H1 (cell line): ENCODE measurements at regions not wholly inside any gene's neighbourhood (a gene's known extent, or its start where the extent isn't known, plus 50 kb on each side); places are given as distances from the start of the nearest gene placed in this dataset.

Experiments
- CTCF ChIA-PET: fragments of 300-600 bp; sonication (Branson Sonifier 250); formaldehyde crosslinking; loops from one replicate; lab custom pipeline; 2021; ENCODE audit not compliant: partially characterized antibody; lab: Charles Lee
- POLR2A ChIA-PET: fragments of 300-600 bp; sonication (Branson Sonifier 250); formaldehyde crosslinking; loops from one replicate; lab custom pipeline; 2021; ENCODE audit warnings: inconsistent platforms; ENCODE audit not compliant: partially characterized antibody; lab: Charles Lee
- DNase-seq, 2 experiments: peaks; one replicate each; pipeline versions ENCODE4 v3.0.0 to v3.0.0-alpha.2; 2010 to 2022; ENCODE audit warnings: low spot score in 2 of 2, low read depth in 1 of 2, mixed read lengths in 1 of 2
- FAIRE-seq: peaks from 2 replicates; lab custom pipeline; 2011; peaks lifted over from hg19 to GRCh38; lab: Jason Lieb, UNC
- H2AFZ ChIP-seq: 2 replicates; pipeline ENCODE4 v1.8.1; 2012; ENCODE audit warnings: low read length, inconsistent platforms
- H2AK5ac ChIP-seq: 2 replicates; pipeline ENCODE4 v1.6.1; 2013; ENCODE audit warnings: low read depth, low read length
- H2BK120ac ChIP-seq: replicated peaks from 2 replicates; pipeline ENCODE3; 2013; ENCODE audit warnings: low read depth, low read length, inconsistent platforms
- H2BK12ac ChIP-seq: 2 replicates; pipeline ENCODE4 v1.6.1; 2013; ENCODE audit warnings: low read depth, low read length
- H2BK15ac ChIP-seq: 2 replicates; pipeline ENCODE4 v1.6.1; 2013; ENCODE audit warnings: low read length
- H2BK20ac ChIP-seq: 2 replicates; pipeline ENCODE4 v1.6.1; 2013; ENCODE audit warnings: low read length
- H2BK5ac ChIP-seq: 2 replicates; pipeline ENCODE4 v1.6.1; 2013; ENCODE audit warnings: low read depth, low read length
- H3K14ac ChIP-seq: 2 replicates; pipeline ENCODE4 v1.6.1; 2013; ENCODE audit warnings: inconsistent platforms; ENCODE audit not compliant: insufficient read length
- H3K18ac ChIP-seq: 2 replicates; pipeline ENCODE4 v1.6.1; 2013; ENCODE audit warnings: low read length; ENCODE audit errors: extremely low read depth
- H3K23ac ChIP-seq: 2 replicates; pipeline ENCODE4 v1.6.1; 2013; ENCODE audit warnings: inconsistent platforms; ENCODE audit not compliant: insufficient read length
- H3K23me2 ChIP-seq: 2 replicates; pipeline ENCODE4 v1.6.1; 2013; ENCODE audit warnings: low read depth, low read length
- H3K27ac ChIP-seq: 2 replicates; pipeline ENCODE4 v1.6.1; 2011; ENCODE audit warnings: low read depth, low read length, inconsistent platforms
- H3K27me3 ChIP-seq, 4 experiments: replicated peaks in 1 of 4; 1 replicate in 1 of 4; 2 replicates in 3 of 4; pipeline versions ENCODE4 v1.6.1 to v1.8.1; 2011 to 2013; ENCODE audit warnings: low read length in 3 of 4, mild to moderate bottlenecking in 3 of 4, inconsistent platforms in 2 of 4, mixed read lengths in 2 of 4, moderate library complexity in 1 of 4; ENCODE audit not compliant: control insufficient read depth in 3 of 4, insufficient read depth in 3 of 4; ENCODE audit errors: extremely low read depth in 1 of 4
- H3K36me3 ChIP-seq, 4 experiments: 2 replicates each; pipeline versions ENCODE4 v1.6.1 to v1.8.1; 2011 to 2013; ENCODE audit warnings: mild to moderate bottlenecking in 4 of 4, low read length in 3 of 4, moderate library complexity in 2 of 4, control low read depth in 1 of 4, inconsistent platforms in 1 of 4; ENCODE audit not compliant: insufficient read depth in 4 of 4, control insufficient read depth in 2 of 4
- H3K4ac ChIP-seq: replicated peaks from 2 replicates; pipeline ENCODE3; 2013; ENCODE audit warnings: low read length, low read depth, mixed read lengths, inconsistent platforms; ENCODE audit not compliant: insufficient read length
- H3K4me1 ChIP-seq, 4 experiments: replicated peaks in 1 of 4; 1 replicate in 1 of 4; 2 replicates in 3 of 4; pipeline versions ENCODE4 v1.6.1 to v1.8.1; 2011 to 2013; ENCODE audit warnings: low read length in 3 of 4, inconsistent platforms in 2 of 4, mixed read lengths in 1 of 4; ENCODE audit not compliant: insufficient read depth in 4 of 4, control insufficient read depth in 3 of 4
- H3K4me2 ChIP-seq, 2 experiments: 2 replicates each; pipeline versions ENCODE4 v1.6.1 to v1.8.1; 2011 to 2013; ENCODE audit warnings: low read depth in 2 of 2, low read length in 2 of 2, control low read depth in 1 of 2, inconsistent platforms in 1 of 2, mild to moderate bottlenecking in 1 of 2; ENCODE audit not compliant: insufficient read depth in 1 of 2
- H3K4me3 ChIP-seq, 4 experiments: fragments of 200-600, 300-600 bp in 1 of 4; sonication (generic), shearing (Covaris generic), sonication (Bioruptor Twin) in 1 of 4; 2 replicates each; pipeline versions ENCODE4 v1.5.1 to v1.8.1; 2011 to 2016; ENCODE audit warnings: low read length in 4 of 4, low read depth in 3 of 4, control low read depth in 2 of 4, inconsistent platforms in 2 of 4, mild to moderate bottlenecking in 2 of 4, mixed read lengths in 1 of 4, moderate library complexity in 1 of 4; ENCODE audit not compliant: insufficient read depth in 2 of 4; ENCODE audit errors: extremely low read depth in 1 of 4
- H3K56ac ChIP-seq: replicated peaks from 2 replicates; pipeline ENCODE3; 2013; ENCODE audit warnings: low read depth, mild to moderate bottlenecking, mixed read lengths, low read length, inconsistent platforms; ENCODE audit not compliant: insufficient read length
- H3K79me1 ChIP-seq: 2 replicates; pipeline ENCODE4 v1.6.1; 2013; ENCODE audit warnings: low read depth, low read length, control low read depth
- H3K79me2 ChIP-seq, 2 experiments: 2 replicates each; pipeline versions ENCODE4 v1.6.1 to v1.8.1; 2012 to 2013; ENCODE audit warnings: low read length in 2 of 2, mild to moderate bottlenecking in 2 of 2, inconsistent platforms in 1 of 2; ENCODE audit not compliant: insufficient read depth in 2 of 2, control insufficient read depth in 1 of 2
- H3K9ac ChIP-seq, 4 experiments: replicated peaks in 1 of 4; 1 replicate in 1 of 4; 2 replicates in 3 of 4; pipeline versions ENCODE4 v1.6.1 to v1.8.1; 2011 to 2013; ENCODE audit warnings: low read depth in 3 of 4, low read length in 3 of 4, control low read depth in 2 of 4, mild to moderate bottlenecking in 2 of 4, moderate library complexity in 2 of 4, inconsistent platforms in 1 of 4; ENCODE audit errors: extremely low read depth in 1 of 4
- H3K9me3 ChIP-seq, 2 experiments: 2 replicates each; pipeline versions ENCODE4 v1.6.1 to v1.8.1; 2012 to 2013; ENCODE audit warnings: mild to moderate bottlenecking in 2 of 2, moderate library complexity in 2 of 2, control low read depth in 1 of 2, inconsistent platforms in 1 of 2, low read depth in 1 of 2, low read length in 1 of 2, mixed read lengths in 1 of 2; ENCODE audit not compliant: insufficient read depth in 2 of 2
- H4K20me1 ChIP-seq, 2 experiments: replicated peaks in 1 of 2; 2 replicates each; pipeline versions ENCODE3 to v1.8.1; 2011 to 2013; ENCODE audit warnings: inconsistent platforms in 2 of 2, low read length in 2 of 2, mild to moderate bottlenecking in 1 of 2; ENCODE audit not compliant: insufficient read depth in 2 of 2, control insufficient read depth in 1 of 2
- H4K5ac ChIP-seq: 2 replicates; pipeline ENCODE4 v1.6.1; 2013; ENCODE audit warnings: low read length, low read depth, mixed read lengths, inconsistent platforms; ENCODE audit not compliant: insufficient read length
- H4K8ac ChIP-seq: 2 replicates; pipeline ENCODE4 v1.8.0; 2013; ENCODE audit warnings: mild to moderate bottlenecking, moderate library complexity, low read length, inconsistent platforms; ENCODE audit not compliant: insufficient read depth; ENCODE audit errors: extremely low read depth
- H4K91ac ChIP-seq: replicated peaks from 2 replicates; pipeline ENCODE3; 2013; ENCODE audit warnings: low read length, mixed read lengths, inconsistent platforms; ENCODE audit not compliant: insufficient read length
- CHD1 ChIP-seq: IDR thresholded peaks from 2 replicates; pipeline ENCODE4 v1.6.1; 2012; ENCODE audit warnings: low read depth, low read length, improper control_type of control experiment
- PHF8 ChIP-seq: fragments of 200-600 bp; sonication (generic); conservative IDR thresholded peaks from 2 replicates; pipeline ENCODE4 v1.7.1; 2012; ENCODE audit warnings: low read depth, mild to moderate bottlenecking, inconsistent platforms, low read length, moderate library complexity
- POLR2AphosphoS5 ChIP-seq: IDR thresholded peaks from 2 replicates; pipeline ENCODE4 v1.6.1; 2011; ENCODE audit warnings: low read depth, low read length
- POU5F1 ChIP-seq: IDR thresholded peaks from 2 replicates; pipeline ENCODE4 v1.6.1; 2011; ENCODE audit warnings: low read depth, mild to moderate bottlenecking, low read length, moderate library complexity
- RXRA ChIP-seq: IDR thresholded peaks from 2 replicates; pipeline ENCODE4 v1.6.1; 2011; ENCODE audit warnings: low read depth, mild to moderate bottlenecking, low read length, moderate library complexity; ENCODE audit not compliant: insufficient read depth
- SRF ChIP-seq: IDR thresholded peaks from 2 replicates; pipeline ENCODE4 v1.6.1; 2011; ENCODE audit warnings: mild to moderate bottlenecking, low read depth, low read length, moderate library complexity
- TEAD4 ChIP-seq: IDR thresholded peaks from 2 replicates; pipeline ENCODE4 v1.6.1; 2012; ENCODE audit warnings: low read depth, low read length, inconsistent platforms, mixed read lengths
- WGBS, 2 experiments: shearing (Covaris generic) in 1 of 2; methylation state at CpG; one replicate each; pipeline versions ENCODE4 v1.1.6 to v1.1.7; 2013 to 2015; ENCODE audit warnings: low lambda C conversion rate in 2 of 2, mixed read lengths in 2 of 2, inconsistent platforms in 1 of 2, low coverage in 1 of 2, missing lambda C conversion rate in 1 of 2; ENCODE audit not compliant: insufficient replicate concordance in 2 of 2, insufficient coverage in 1 of 2, insufficient read length in 1 of 2; ENCODE audit errors: extremely low coverage in 1 of 2, missing lambda C conversion rate in 1 of 2; 5-methylcytosine and 5-hydroxymethylcytosine counted together

- no peak overlapping the region for H3K9ac ChIP-seq
- no peak overlapping the region for H3K27ac ChIP-seq
- no peak overlapping the region for H3K18ac ChIP-seq
- CTCF ChIA-PET = interaction anchor here (0.5 to 4.6 kb wide), 5 partner anchors 14 to 1149 kb away, joined by 3 to 24 read pairs (median 3); no protein-coding TSS in a partner anchor
- WGBS, 2 experiments = 97% methylated on average over 6 of the region's 6 CpGs; no CpG with 5 or more reads in 1 of the 2 experiments
- H3K23me2 ChIP-seq = no peaks in the 10 kb centered on the region
- H2BK15ac ChIP-seq = no peak overlapping the region
- H3K4me1 ChIP-seq = peaks cover 0 to 15% (median 5%) of the 10 kb centered on the region in 4 experiments; a peak in 6 of 7 replicates
- H2BK12ac ChIP-seq = no peak overlapping the region
- no peak overlapping the region for H4K5ac ChIP-seq
- H4K91ac ChIP-seq = no peak overlapping the region
- no peak overlapping the region for H3K4ac ChIP-seq
- no peak overlapping the region for H2BK5ac ChIP-seq
- POLR2A ChIA-PET = no interaction called here
- DNase-seq = no peak
- no peak overlapping the region; the same call in 1 of the 2 replicates for H4K8ac ChIP-seq
- no peak for TF ChIP-seq TEAD4
- no peak for TF ChIP-seq CHD1
- TF ChIP-seq POLR2AphosphoS5 = no peak
- no peak for TF ChIP-seq RXRA
- TF ChIP-seq POU5F1 = no peak
- TF ChIP-seq SRF = no peak
- TF ChIP-seq PHF8 = no peak
- no peaks in the 10 kb centered on the region for H3K9me3 ChIP-seq
- H2BK20ac ChIP-seq = no peak overlapping the region
- no peaks in the 10 kb centered on the region for H3K79me1 ChIP-seq
- H3K79me2 ChIP-seq = no peaks in the 10 kb centered on the region
- H3K14ac ChIP-seq = no peak overlapping the region
- H2AFZ ChIP-seq = no peak overlapping the region
- H3K36me3 ChIP-seq = no peaks in the 10 kb centered on the region
- no peak overlapping the region for H2BK120ac ChIP-seq
- no peak overlapping the region for H3K4me3 ChIP-seq
- no peak overlapping the region for H3K56ac ChIP-seq
- peaks cover 0 to 2% of the 10 kb centered on the region in 2 experiments for H4K20me1 ChIP-seq
- FAIRE-seq = no peak
- H3K27me3 ChIP-seq = peaks cover 0 to 9% (median 1%) of the 10 kb centered on the region in 4 experiments; a peak in 3 of 7 replicates
- 0 out of 2 replicates have a peak overlapping the region, but pooled peaks have one; percentile 14 for H2AK5ac ChIP-seq
- no peak overlapping the region for H3K23ac ChIP-seq
- no peak overlapping the region for H3K4me2 ChIP-seq
Measured at GRCh38 chr15:27677951-27678350, 421.2 kb downstream of the OCA2 start.
